ENCODE measurements at regions not wholly inside any gene's neighbourhood (a gene's known extent, or its start where the extent isn't known, plus 50 kb on each side); places are given as distances from the start of the nearest gene placed in this dataset.

DNA sequence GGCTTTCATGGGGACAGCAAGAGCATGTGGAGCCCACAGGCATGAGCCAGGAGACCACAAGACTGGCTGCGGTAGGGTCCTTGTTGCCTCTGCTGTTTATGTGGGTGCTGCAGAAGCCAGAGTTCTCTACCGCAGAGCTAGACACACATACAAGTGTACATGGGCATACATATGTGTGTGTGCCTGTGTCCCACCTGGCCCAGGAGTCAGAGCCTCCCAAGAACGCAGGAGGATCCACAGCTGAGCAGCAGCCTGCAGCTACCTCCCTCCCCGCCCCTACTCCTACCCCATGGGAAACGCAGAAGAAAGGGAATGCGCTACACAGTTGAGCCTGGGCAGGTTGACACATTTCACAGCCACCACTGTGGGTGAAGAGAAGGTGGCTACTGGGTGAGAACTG is 438.1 kb upstream of the SMIM21 start:
- no peaks in the 10 kb centered on the region for H3K4me1 ChIP-seq
- peaks cover 1% of the 10 kb centered on the region for H3K27me3 ChIP-seq
- no peaks in the 10 kb centered on the region for H3K36me3 ChIP-seq
- H3K27ac ChIP-seq = no peak overlapping the region
- 77% methylated on average over 6 of the region's 6 CpGs for WGBS
- H3K9me3 ChIP-seq = no peaks in the 10 kb centered on the region
- TF ChIP-seq, protein P1, sequence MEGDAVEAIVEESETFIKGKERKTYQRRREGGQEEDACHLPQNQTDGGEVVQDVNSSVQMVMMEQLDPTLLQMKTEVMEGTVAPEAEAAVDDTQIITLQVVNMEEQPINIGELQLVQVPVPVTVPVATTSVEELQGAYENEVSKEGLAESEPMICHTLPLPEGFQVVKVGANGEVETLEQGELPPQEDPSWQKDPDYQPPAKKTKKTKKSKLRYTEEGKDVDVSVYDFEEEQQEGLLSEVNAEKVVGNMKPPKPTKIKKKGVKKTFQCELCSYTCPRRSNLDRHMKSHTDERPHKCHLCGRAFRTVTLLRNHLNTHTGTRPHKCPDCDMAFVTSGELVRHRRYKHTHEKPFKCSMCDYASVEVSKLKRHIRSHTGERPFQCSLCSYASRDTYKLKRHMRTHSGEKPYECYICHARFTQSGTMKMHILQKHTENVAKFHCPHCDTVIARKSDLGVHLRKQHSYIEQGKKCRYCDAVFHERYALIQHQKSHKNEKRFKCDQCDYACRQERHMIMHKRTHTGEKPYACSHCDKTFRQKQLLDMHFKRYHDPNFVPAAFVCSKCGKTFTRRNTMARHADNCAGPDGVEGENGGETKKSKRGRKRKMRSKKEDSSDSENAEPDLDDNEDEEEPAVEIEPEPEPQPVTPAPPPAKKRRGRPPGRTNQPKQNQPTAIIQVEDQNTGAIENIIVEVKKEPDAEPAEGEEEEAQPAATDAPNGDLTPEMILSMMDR (IDR thresholded peaks at IDR 0.05) = no peak
- TF ChIP-seq POLR2A (IDR thresholded peaks at IDR 0.05) (no peak), EP300 (IDR thresholded peaks at IDR 0.05) (no peak), POLR2AphosphoS5 (IDR thresholded peaks at IDR 0.05) (no peak)
- H3K4me3 ChIP-seq = no peak overlapping the region
- DNase-seq (ENCODE audit: low spot score in 2 of 2) = no peak

DNA sequence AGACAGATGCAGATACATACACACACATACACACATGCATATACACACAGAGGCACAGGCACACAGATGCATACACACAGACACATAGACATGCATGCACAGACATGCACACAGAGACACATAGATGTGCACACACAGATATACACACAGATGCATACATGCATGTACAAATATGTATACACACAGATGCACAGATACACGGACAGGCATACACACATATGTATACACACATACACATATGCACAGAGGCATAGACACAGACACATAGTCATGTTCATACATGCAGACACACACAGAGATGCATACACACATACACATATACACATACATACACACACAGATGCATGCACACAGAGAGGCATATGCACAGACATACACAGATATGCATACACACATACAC is 437.3 kb upstream of the SMIM21 start:
- H3K27ac ChIP-seq = no peak overlapping the region
- H3K27me3 ChIP-seq = peaks cover 5% of the 10 kb centered on the region
- WGBS = 77% methylated on average over 1 of the region's 1 CpG
- H3K4me3 ChIP-seq = no peak overlapping the region
- TF ChIP-seq, protein P1 (IDR thresholded peaks at IDR 0.05) = no peak
- no peak for TF ChIP-seq POLR2A (IDR thresholded peaks at IDR 0.05)
- TF ChIP-seq POLR2AphosphoS5 (IDR thresholded peaks at IDR 0.05) = no peak
- TF ChIP-seq EP300 (IDR thresholded peaks at IDR 0.05) = no peak
- no peaks in the 10 kb centered on the region for H3K4me1 ChIP-seq
- DNase-seq (ENCODE audit: low spot score in 2 of 2) = no peak
- H3K36me3 ChIP-seq = no peaks in the 10 kb centered on the region
- H3K9me3 ChIP-seq = no peaks in the 10 kb centered on the region

DNA sequence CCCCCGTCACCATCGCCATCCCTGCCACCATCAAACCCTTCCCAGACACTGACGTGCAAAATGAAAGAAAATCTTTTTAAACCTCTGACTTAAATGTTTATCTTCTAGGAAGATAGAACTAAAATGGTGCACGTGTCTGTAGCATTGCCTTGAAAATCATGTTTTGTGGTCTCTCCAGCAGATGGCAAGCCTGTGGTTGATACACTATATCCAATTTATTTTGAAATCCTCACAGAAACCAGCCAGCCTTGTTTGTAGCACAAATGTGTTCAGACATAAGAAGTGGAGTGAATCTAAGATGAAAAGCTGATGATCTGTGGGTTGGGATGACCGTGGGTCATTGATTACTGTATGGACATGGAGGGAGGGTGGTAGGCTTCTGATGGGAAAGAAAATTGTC is 436.2 kb upstream of the SMIM21 start:
- no peak overlapping the region for H3K27ac ChIP-seq
- 82% methylated on average over 5 of the region's 5 CpGs for WGBS
- H3K9me3 ChIP-seq = no peaks in the 10 kb centered on the region
- TF ChIP-seq POLR2AphosphoS5 (IDR thresholded peaks at IDR 0.05) (no peak), POLR2A (IDR thresholded peaks at IDR 0.05) (no peak), EP300 (IDR thresholded peaks at IDR 0.05) (no peak)
- TF ChIP-seq, protein P1 (IDR thresholded peaks at IDR 0.05) = no peak
- H3K4me1 ChIP-seq = no peaks in the 10 kb centered on the region
- no peaks in the 10 kb centered on the region for H3K36me3 ChIP-seq
- no peak for DNase-seq (ENCODE audit: low spot score in 2 of 2)
- H3K4me3 ChIP-seq = no peak overlapping the region
- H3K27me3 ChIP-seq = peaks cover 5% of the 10 kb centered on the region

DNA sequence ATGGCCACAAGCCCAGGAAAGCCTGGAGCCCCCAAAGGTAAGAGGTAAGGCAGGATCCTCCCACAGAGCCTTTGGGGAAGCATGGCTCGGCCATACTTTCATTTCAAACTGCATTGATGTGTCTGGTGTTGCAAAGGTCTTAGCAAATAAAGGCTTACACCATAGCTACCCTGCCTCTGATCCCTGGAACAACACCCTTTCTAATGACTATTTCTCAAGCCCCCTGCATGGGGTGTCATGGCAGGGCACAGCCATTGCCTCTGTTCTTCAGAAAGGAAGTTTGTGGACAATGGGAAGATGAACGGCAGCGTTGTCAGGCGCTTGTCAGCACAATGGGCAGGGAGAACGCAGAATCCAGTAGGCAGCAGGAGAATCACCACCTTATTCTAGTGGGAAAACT is 435.0 kb upstream of the SMIM21 start:
- 88% methylated on average over 5 of the region's 5 CpGs for WGBS
- DNase-seq (ENCODE audit: low spot score in 2 of 2) = no peak

DNA sequence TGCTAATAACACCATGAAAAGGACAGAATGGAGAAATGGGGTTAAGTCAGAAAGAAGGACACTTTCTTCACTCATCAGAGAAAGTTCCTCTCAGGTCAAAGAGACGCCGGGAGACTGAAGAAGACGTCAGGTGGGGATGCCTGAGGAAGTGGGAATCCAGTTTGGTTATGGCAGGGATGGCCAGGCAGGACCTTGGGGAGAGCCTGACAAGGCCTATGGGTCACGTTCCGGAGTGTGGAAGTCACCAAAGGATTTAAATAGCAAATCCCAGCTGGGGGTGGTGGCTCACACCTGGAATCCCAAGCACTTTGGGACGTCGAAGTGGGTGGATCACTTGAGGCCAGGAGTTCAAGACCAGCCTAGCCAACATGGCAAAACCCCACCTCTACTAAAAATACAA is 432.7 kb upstream of the SMIM21 start:
- Histone ChIP-seq H3K36me3 (no peaks in the 10 kb centered on the region), H3K9me3 (no peaks in the 10 kb centered on the region), H3K27ac (no peak overlapping the region), H3K4me1 (no peaks in the 10 kb centered on the region), H3K27me3 (peaks cover 5% of the 10 kb centered on the region), H3K4me3 (no peak overlapping the region)
- 91% methylated on average over 7 of the region's 7 CpGs for WGBS
- DNase-seq (ENCODE audit: low spot score in 2 of 2) = no peak
- no peak for TF ChIP-seq EP300 (IDR thresholded peaks at IDR 0.05)
- TF ChIP-seq, protein P1 (IDR thresholded peaks at IDR 0.05) = no peak
- TF ChIP-seq POLR2AphosphoS5 (IDR thresholded peaks at IDR 0.05) = no peak
- TF ChIP-seq POLR2A (IDR thresholded peaks at IDR 0.05) = no peak

More for the DNA sequence above, 435.0 kb upstream of the SMIM21 start:
- Histone ChIP-seq H3K36me3 (no peaks in the 10 kb centered on the region), H3K4me1 (no peaks in the 10 kb centered on the region), H3K9me3 (no peaks in the 10 kb centered on the region), H3K27me3 (peaks cover 5% of the 10 kb centered on the region), H3K27ac (no peak overlapping the region), H3K4me3 (no peak overlapping the region)
- no peak for TF ChIP-seq POLR2AphosphoS5 (IDR thresholded peaks at IDR 0.05)
- no peak for TF ChIP-seq EP300 (IDR thresholded peaks at IDR 0.05)
- no peak for TF ChIP-seq POLR2A (IDR thresholded peaks at IDR 0.05)
- TF ChIP-seq, protein P1 (IDR thresholded peaks at IDR 0.05) = no peak

Data from suprapubic skin (tissue), 4 donors.